ENCODE measurements at regions not wholly inside any gene's neighbourhood (a gene's known extent, or its start where the extent isn't known, plus 50 kb on each side); places are given as distances from the start of the nearest gene placed in this dataset.

DNA sequence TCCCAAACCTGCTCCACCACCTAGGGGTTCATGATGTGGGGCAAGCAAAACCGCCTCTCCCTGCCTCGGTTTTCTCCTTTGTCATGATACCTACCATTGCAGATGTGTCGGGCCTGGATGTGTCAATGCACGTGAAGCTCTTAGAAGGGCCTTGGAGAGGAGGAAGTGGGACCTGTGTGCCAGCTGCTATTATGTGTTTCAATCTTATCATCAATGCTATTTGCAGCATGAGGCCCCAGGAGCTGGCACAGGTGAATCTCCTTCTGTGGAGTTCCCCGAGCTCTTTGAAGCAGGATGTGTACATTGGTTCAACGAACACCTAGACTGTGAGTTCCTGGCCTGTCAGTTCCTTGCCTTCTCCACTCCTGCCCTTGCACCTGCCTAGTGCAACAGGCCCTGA lies 331.6 kb downstream of the CTTN start:
- H3K4me1 Mint-ChIP-seq: no peaks in the 10 kb centered on the region
- DNase-seq (no peak), ATAC-seq (ENCODE audit: low read depth) (no peak)
- intact Hi-C loops (cut with micrococcal nuclease): no loop called here
- CTCF ChIA-PET: no interaction called here
- no peak overlapping the region for H3K4me3 Mint-ChIP-seq
- H3K36me3 Mint-ChIP-seq (ENCODE audit: low read depth): no peaks in the 10 kb centered on the region
- POLR2A ChIA-PET: no interaction called here
- no peak overlapping the region for H3K27ac Mint-ChIP-seq
- TF ChIP-seq, protein P1, sequence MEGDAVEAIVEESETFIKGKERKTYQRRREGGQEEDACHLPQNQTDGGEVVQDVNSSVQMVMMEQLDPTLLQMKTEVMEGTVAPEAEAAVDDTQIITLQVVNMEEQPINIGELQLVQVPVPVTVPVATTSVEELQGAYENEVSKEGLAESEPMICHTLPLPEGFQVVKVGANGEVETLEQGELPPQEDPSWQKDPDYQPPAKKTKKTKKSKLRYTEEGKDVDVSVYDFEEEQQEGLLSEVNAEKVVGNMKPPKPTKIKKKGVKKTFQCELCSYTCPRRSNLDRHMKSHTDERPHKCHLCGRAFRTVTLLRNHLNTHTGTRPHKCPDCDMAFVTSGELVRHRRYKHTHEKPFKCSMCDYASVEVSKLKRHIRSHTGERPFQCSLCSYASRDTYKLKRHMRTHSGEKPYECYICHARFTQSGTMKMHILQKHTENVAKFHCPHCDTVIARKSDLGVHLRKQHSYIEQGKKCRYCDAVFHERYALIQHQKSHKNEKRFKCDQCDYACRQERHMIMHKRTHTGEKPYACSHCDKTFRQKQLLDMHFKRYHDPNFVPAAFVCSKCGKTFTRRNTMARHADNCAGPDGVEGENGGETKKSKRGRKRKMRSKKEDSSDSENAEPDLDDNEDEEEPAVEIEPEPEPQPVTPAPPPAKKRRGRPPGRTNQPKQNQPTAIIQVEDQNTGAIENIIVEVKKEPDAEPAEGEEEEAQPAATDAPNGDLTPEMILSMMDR (IDR thresholded peaks at IDR 0.05): no peak
- no peaks in the 10 kb centered on the region for H3K27me3 Mint-ChIP-seq
- H3K9me3 Mint-ChIP-seq: no peaks in the 10 kb centered on the region

DNA sequence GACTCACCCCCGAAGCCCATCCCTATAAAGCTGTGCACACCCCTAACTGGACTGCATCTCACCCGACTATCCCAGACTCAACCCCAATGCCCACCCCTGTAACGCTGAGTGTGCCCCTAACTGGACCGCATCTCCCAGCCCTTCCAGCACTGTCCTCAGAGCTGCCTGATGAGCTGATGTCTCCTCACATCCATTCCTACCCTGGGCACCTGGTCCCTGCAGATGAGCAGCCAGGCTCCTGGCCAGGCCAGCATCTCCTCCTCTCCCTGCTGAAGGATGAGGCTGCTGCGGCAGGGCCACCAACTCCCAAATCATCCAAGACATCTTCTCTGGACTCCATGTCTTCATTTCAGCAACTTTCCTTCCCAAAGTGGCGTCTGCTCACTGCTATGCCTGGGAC lies 332.1 kb downstream of the CTTN start:
- intact Hi-C loops (cut with micrococcal nuclease): no loop called here
- no peaks in the 10 kb centered on the region for H3K4me1 Mint-ChIP-seq
- ChIA-PET POLR2A (no interaction called here), CTCF (no interaction called here)
- H3K4me3 Mint-ChIP-seq: no peak overlapping the region
- no peak overlapping the region for H3K27ac Mint-ChIP-seq
- DNase-seq: no peak
- H3K9me3 Mint-ChIP-seq: no peaks in the 10 kb centered on the region
- H3K27me3 Mint-ChIP-seq: no peaks in the 10 kb centered on the region
- TF ChIP-seq, protein P1 (IDR thresholded peaks at IDR 0.05): no peak
- no peak for ATAC-seq (ENCODE audit: low read depth)
- no peaks in the 10 kb centered on the region for H3K36me3 Mint-ChIP-seq (ENCODE audit: low read depth)

DNA sequence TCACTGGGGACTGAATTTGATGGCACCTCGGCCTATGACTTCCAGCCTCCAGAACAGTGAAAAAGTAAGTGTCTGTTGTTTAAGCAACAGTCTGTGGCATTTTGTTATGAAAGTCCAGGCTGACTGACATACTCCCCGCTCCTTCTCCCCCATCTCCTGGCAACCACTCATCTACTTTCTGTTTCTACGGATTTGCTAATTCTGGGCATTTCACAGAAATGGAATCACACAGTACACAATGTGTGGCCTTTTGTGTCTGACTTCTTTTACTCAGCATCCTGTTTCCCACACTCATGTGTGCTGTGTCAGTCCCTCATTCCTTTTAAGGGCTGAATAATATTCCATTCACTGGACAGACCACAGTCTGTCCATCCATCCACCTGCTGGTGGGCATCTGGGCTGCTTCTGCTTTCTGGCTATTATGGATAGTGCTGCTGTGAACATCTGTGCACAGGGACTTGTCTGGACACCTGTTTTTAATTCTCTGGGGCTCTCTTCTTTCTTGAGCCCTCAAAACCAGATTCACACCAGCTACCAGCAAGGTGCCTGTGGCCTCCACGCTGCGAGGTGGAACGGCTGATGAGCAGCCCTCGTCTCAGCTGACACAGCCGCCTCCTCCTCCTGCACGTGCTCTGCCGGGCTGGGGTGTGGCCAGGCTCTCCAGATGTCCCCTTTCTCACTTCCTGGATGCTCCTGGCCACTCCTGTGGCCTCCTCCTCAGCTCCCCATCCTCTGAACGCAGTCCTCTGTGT lies 333.1 kb downstream of the CTTN start:
- DNase-seq: no peak
- Mint-ChIP-seq H3K27ac (no peak overlapping the region), H3K4me1 (no peaks in the 10 kb centered on the region), H3K4me3 (no peak overlapping the region), H3K36me3 (ENCODE audit: low read depth) (no peaks in the 10 kb centered on the region), H3K27me3 (no peaks in the 10 kb centered on the region), H3K9me3 (no peaks in the 10 kb centered on the region)
- POLR2A ChIA-PET: no interaction called here
- CTCF ChIA-PET: no interaction called here
- TF ChIP-seq, protein P1 (IDR thresholded peaks at IDR 0.05): no peak
- intact Hi-C loops (cut with micrococcal nuclease): no loop called here
- ATAC-seq (ENCODE audit: low read depth): no peak

DNA sequence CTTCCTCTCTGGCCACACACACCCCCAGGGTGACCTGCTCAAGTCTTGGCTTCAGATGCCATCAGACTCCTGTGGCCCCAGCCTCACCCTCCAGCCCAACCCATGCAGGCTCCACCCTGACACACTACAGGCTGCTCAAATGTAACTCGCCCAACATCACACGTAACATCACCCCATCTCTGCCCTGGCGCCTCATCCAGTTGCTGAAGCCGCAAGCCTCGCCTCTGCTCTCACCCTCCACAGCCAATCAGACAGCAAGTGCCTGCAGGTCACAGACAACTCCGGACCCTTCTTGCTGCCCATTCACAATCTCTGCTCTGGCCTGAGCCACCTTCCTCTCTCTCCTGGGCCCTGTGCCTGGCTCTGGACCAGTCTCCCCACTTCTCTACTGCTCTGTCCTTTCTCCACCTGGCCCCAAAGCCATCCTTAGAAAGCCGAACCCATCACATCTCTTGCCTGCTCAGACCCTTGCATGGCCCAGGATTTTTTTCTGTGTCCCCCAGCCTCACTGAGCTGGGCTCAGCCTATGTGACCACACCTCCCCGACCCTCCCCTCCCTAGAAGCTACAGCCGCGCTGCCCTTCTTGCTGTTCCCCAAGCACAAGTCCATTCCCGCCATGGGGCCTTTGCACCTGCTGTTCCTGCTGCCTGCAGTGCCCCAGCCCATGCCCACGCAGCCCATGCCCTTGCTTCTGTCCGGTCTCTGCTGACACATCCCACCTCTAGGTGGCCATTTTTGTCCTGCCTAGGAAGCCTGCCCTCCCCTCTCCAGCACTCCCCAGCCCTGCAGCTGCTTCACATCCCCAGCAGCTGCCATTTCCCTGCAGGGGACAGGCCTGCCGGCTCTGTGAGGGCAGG lies 333.9 kb downstream of the CTTN start:
- ATAC-seq (ENCODE audit: low read depth): no peak
- intact Hi-C loops (cut with micrococcal nuclease): no loop called here
- H3K9me3 Mint-ChIP-seq: no peaks in the 10 kb centered on the region
- H3K36me3 Mint-ChIP-seq (ENCODE audit: low read depth): no peaks in the 10 kb centered on the region
- H3K27me3 Mint-ChIP-seq: no peaks in the 10 kb centered on the region
- ChIA-PET POLR2A (no interaction called here), CTCF (no interaction called here)
- no peaks in the 10 kb centered on the region for H3K4me1 Mint-ChIP-seq
- DNase-seq: no peak
- H3K27ac Mint-ChIP-seq: no peak overlapping the region
- no peak overlapping the region for H3K4me3 Mint-ChIP-seq
- TF ChIP-seq, protein P1 (IDR thresholded peaks at IDR 0.05): no peak

DNA sequence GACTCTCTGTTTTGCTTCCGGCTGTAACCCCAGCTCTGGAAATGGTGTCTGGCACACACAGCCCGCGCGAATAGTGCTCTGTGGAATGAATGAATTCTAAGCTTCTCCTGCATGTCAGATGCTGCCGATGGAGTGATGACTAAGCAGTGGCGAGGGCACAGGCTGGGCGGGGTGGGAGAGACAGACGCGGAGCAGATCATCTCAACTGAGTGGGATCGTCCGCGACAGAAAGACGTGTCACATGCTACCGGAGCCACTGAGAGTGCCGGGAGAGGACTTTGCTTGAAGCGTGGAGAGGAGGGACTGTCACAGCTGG lies 334.5 kb downstream of the CTTN start:
- H3K9me3 Mint-ChIP-seq: no peaks in the 10 kb centered on the region
- intact Hi-C loops (cut with micrococcal nuclease): no loop called here
- no peak overlapping the region for H3K4me3 Mint-ChIP-seq
- H3K36me3 Mint-ChIP-seq (ENCODE audit: low read depth): no peaks in the 10 kb centered on the region
- DNase-seq (no peak), ATAC-seq (ENCODE audit: low read depth) (no peak)
- no peaks in the 10 kb centered on the region for H3K4me1 Mint-ChIP-seq
- CTCF ChIA-PET: no interaction called here
- POLR2A ChIA-PET: no interaction called here
- no peaks in the 10 kb centered on the region for H3K27me3 Mint-ChIP-seq
- no peak overlapping the region for H3K27ac Mint-ChIP-seq
- TF ChIP-seq, protein P1 (IDR thresholded peaks at IDR 0.05): no peak
